GM12874 (cell line): ENCODE measurements at regions not wholly inside any gene's neighbourhood (a gene's known extent, or its start where the extent isn't known, plus 50 kb on each side); places are given as distances from the start of the nearest gene placed in this dataset.

Experiments
- TF ChIP-seq, protein P1 (sequence below): IDR thresholded peaks from 2 replicates; pipeline ENCODE4 v1.5.1; 2011; ENCODE audit warnings: low read depth, mild to moderate bottlenecking, control low read depth, low read length, moderate library complexity; ENCODE audit not compliant: insufficient read depth

DNA sequence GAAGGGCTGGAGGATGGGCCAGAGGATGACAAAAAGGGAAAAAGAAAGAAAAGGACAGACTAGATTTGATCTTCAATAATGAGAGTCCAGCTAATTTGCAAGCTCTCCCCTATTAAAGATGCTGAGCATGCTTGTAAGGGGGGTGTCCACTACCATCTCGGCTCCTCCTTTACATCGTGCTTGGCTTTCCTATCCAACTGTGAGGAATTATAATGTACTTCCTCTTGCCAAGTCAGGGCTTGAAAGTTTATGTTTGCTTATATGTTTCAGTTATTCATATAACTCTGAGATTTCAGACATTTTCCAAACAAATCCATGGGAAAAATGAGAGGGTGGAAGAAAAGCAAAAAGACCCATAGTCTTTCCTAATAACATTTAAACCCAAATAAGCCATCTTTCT is 387.1 kb downstream of the METTL15 start:
- TF ChIP-seq, protein P1, sequence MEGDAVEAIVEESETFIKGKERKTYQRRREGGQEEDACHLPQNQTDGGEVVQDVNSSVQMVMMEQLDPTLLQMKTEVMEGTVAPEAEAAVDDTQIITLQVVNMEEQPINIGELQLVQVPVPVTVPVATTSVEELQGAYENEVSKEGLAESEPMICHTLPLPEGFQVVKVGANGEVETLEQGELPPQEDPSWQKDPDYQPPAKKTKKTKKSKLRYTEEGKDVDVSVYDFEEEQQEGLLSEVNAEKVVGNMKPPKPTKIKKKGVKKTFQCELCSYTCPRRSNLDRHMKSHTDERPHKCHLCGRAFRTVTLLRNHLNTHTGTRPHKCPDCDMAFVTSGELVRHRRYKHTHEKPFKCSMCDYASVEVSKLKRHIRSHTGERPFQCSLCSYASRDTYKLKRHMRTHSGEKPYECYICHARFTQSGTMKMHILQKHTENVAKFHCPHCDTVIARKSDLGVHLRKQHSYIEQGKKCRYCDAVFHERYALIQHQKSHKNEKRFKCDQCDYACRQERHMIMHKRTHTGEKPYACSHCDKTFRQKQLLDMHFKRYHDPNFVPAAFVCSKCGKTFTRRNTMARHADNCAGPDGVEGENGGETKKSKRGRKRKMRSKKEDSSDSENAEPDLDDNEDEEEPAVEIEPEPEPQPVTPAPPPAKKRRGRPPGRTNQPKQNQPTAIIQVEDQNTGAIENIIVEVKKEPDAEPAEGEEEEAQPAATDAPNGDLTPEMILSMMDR = no peak

DNA sequence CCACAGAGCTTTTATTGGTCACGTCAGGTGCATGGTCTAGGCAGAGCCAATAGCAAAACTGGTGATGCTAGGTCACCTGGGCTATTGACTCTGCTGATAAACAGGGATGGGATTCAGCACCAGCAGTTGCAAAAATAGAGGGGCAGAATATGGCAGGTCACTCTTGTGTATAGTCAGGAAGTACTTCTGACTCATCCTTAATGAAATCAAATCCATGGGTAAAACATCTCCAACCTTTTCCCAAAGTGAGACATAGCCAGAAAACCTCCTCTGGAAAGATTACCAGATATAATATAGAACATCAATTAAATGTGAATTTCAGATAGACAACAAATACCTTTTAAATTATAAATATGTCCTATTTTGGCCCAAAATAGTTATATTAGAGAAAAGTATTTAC is 383.2 kb downstream of the METTL15 start:
- TF ChIP-seq, protein P1 = no peak

DNA sequence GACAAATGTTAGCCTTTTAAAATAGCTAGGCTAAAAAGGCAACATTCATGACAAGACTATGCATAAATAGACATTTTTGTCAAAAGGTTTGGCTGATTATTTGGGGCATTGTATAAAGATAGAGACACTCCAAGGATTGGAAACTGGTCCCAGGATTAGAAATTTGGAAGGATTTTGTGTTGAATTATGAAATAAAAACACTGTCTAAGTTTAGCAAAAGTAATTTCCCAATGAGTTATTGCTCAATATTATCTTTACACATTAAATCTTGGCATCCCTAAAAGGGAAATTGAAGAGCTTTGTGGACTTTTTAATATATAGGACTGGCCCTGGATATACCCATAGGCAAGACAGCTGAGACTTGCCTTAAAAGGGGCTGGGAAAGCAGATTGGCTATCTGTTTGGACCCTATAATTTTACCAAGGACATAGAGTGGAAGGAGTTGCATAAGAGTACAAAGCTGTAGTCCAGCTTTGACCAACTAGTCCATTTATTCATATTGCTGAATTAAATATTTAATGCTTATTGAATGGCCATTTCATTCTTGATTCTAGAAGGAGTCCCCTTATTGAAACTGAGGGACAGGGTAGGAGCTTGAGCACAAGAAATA is 382.7 kb downstream of the METTL15 start:
- TF ChIP-seq, protein P1 = no peak

DNA sequence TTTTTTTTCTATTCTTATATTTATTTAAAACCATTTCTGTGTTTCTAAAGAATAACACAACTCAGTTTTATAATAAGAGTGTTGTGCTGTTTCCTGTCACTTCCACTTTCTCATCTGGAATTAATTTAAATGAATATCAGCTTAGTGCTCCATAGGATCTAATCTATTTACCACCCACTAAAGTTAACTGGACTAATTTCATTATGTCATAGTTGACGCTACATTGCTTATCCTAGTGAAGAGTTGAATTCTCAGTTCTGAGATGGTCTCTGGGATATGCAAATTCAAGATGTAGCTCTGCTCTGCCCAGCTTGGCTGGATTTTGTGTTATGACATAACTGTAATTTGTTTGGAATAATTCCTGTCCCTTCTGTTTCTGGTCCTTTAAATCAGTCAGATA is 380.1 kb downstream of the METTL15 start:
- TF ChIP-seq, protein P1 = no peak

DNA sequence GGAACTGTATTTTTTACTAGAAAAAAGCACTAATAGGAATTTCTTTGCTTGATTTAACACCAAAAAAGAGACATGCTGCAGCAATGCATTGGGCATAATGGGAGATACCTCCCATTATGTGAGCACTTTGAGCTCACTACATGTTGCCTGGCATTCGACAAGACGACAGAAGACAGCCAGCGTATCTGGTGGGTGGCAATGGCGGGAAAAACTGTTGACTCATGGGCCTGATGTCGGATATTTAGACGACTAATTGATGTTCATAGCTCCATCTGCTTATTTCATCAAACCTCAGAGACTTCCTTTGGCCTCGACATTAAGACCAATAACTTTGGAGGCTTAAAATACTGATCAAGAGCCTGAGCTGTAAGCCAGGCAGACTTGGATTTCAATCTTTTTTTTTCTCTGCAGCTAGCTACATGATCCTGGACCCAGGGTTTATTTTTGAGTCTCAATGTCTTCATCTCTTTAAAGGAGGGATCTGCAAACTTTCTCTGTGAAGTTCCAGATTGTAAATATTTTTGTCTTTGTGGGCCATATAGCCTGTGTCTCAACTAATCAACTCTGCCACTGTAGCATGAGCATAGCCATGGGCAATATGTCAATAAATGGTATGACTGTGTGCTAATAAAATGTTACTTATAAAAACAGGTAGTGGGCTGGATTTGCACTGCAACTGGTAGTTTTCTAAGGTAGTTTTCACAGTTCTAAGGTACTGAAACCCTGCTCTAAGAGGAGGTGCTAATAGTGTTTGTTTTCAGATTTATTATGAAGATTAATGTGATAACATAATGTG is 375.1 kb downstream of the METTL15 start:
- TF ChIP-seq, protein P1 = no peak

DNA sequence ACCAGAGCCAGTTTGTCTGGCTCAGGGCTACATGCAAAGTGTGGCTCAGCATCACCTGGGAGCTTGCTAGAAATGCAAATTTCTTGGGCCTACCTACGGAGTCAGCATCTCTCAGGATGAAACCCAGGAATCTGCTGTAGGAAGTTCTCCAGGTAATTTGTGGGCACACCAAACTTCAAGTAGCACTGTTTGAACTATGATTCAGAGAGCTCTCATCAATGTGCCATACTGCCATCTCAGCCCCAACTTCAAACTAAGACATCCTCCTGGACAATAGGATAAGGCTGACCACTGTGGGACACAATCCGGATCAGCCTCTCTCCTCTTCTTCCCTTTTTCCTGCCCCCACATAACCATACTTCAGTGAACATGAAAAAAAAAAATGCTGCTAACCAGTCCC is 374.5 kb downstream of the METTL15 start:
- TF ChIP-seq, protein P1 = no peak

DNA sequence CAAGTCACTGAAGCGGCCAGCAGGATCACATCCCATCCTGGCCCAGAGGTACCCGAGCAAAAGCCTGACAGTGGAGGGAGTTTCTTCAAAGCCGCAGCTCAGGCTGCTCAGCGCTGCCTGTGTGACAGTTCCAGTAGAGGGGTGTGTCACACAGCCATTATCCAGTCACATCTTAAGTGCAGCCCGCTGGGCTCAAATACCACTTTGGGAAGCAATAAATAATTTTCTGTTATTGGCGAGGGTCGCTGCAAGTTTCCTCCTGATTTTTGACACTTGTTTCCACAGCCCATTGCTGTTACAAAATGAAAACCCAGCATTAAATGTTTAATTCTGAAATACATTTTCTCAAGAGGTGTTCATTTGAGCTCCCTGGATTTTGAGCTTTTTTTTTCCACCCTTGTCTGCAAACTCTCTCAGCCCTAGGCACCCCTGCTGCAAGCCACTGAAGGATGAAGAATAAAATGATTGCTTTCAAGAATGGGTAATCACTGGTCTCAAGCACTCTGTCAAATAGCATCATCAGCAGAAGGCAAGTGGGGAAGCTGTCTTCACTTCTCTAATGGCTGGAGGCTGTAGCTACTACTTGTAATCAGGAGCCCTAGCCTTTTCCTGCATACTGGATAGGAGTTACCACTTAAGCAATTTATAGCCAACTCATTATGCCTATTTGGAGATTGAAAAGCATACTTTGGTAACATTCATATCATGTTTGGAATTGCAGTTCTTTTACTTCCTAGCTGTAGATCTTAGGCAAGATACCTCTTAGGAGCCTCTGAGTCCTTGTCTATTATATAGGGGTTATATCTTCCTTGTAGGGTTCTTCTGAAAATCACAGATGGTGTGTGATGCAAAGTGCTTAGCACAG is 373.7 kb downstream of the METTL15 start:
- TF ChIP-seq, protein P1 = no peak
